Cardiac fibroblast (primary cell): ENCODE measurements at regions not wholly inside any gene's neighbourhood (a gene's known extent, or its start where the extent isn't known, plus 50 kb on each side); places are given as distances from the start of the nearest gene placed in this dataset.

Source experiments
- DNase-seq, 2 donors: peaks; one replicate each; pipeline versions ENCODE4 v3.0.0 to v3.0.0-alpha.2; 2010; ENCODE audit warnings: low read depth in 2 of 2
- H3K4me3 ChIP-seq, 2 donors: replicated peaks in 1 of 2; 1 replicate in 1 of 2; 2 replicates in 1 of 2; pipeline ENCODE4 v1.5.1; 2011; ENCODE audit warnings: low read depth in 2 of 2, low read length in 2 of 2, mild to moderate bottlenecking in 2 of 2, moderate library complexity in 1 of 2
- CTCF ChIP-seq: IDR thresholded peaks from one replicate; pipeline ENCODE4 v1.5.1; 2011; ENCODE audit warnings: low read depth, mild to moderate bottlenecking, low read length, inconsistent platforms

- H3K4me3 ChIP-seq = no peak overlapping the region
- no peak for DNase-seq
- no peak for TF ChIP-seq CTCF
These were observed 195.6 kb upstream of the FOXN2 start for GRCh38 chr2:48118895-48119294.

DNA sequence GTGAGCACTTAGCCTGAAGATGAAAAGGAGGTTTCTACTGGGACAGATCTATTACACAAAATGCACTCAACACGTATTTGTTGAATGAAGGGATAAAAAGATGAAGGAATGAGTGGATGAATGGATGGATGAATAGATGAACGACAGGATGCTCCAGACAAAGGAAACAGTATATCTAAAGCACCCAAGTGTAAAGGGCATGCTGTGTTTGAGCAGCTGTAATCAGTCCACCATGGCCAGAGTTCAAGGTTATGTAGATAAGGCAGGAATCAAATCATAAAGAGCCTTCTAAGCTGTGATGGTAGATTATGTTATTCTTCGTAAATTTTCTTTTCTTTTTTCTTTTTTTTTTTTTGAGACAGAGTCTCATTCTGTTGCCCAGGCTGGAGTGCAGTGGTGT lies 194.4 kb upstream of the FOXN2 start:
- no peak for TF ChIP-seq CTCF
- no peak for DNase-seq
- no peak overlapping the region for H3K4me3 ChIP-seq

GRCh38 chr2:48120759-48121242 lies 193.7 kb upstream of the FOXN2 start:
- no peak overlapping the region for H3K4me3 ChIP-seq
- no peak for DNase-seq
- no peak for TF ChIP-seq CTCF

GRCh38 chr2:48122166-48122565 lies 192.3 kb upstream of the FOXN2 start:
- no peak for TF ChIP-seq CTCF
- no peak overlapping the region for H3K4me3 ChIP-seq
- no peak for DNase-seq

DNA sequence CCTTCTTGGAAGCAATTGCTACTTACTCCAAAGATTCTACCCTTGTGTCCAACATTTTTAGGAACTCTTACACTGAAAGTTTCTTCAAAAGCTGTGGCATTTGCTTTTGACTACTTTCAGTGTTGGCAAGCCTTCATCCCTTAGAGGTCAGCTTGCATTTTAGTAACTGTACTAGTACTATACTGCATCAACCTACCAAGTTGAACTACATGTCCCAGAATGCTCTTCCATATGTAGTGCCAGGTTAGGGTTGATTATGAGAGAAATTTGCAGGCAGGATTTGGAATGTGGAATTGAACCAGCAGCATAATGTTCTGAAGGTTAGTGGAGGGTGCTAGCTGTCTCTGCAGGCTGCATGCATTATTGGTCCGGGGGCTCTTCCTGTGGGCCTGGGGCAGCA lies 189.9 kb upstream of the FOXN2 start:
- no peak for DNase-seq
- H3K4me3 ChIP-seq = no peak overlapping the region
- TF ChIP-seq CTCF = no peak

GRCh38 chr2:48126162-48126561 lies 188.3 kb upstream of the FOXN2 start:
- DNase-seq = peak; percentile 78 to 88
- H3K4me3 ChIP-seq = no peak overlapping the region
- TF ChIP-seq CTCF = no peak

DNA sequence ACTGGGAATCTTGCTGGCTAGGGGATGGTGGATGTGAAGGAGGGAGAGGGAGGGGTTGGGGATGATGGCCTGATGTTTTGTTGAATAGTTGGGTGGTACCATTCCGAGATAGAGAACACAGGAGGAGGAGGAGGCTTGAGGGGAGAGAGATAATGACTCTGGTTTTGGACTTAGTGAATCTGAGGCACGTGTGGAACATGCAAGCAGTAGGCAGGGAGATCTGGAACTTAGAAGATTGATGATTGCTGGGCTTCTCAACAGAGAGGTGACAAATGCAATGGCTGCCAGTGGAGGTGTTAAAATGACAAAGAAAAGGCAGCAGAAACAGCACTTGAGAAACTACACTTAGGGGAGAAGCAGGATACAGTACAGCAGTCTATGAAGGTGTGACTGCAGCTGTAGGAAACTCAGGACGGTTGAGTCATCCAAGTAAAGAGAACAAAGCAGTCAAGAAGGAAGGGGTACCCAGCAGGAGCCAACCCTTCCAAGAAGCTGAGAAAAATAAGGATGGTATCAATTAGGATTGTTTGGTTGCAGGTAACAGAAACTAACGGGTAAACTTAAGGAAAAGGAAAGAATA lies 186.8 kb upstream of the FOXN2 start:
- no peak overlapping the region for H3K4me3 ChIP-seq
- no peak for TF ChIP-seq CTCF

More for the DNA sequence above, 186.8 kb upstream of the FOXN2 start:
- DNase-seq = peak in 1 of 2 donors; percentile 22
